GM23338 (cell line): ENCODE measurements at regions not wholly inside any gene's neighbourhood (a gene's known extent, or its start where the extent isn't known, plus 50 kb on each side); places are given as distances from the start of the nearest gene placed in this dataset.

Source experiments
- ATAC-seq: fragments of 200-7000 bp; cut with Tn5 transposase; 3 replicates; pipeline ENCODE4 v1.9.1; 2020
- DNase-seq: peaks from one replicate; pipeline ENCODE4 v3.0.0-alpha.2; 2015; ENCODE audit warnings: low spot score
- H2AFZ ChIP-seq: fragments of 200-600 bp; sonication (generic); 2 replicates; pipeline ENCODE4 v1.8.0; 2016; ENCODE audit warnings: antibody characterized with exemption, mild to moderate bottlenecking, moderate library complexity
- H3F3A ChIP-seq: fragments of 200-600 bp; sonication (generic); replicated peaks from 2 replicates; pipeline ENCODE4 v1.8.0; 2017; ENCODE audit warnings: antibody characterized with exemption, mixed run types, low read depth
- H3K27ac ChIP-seq: fragments of 200-600 bp; sonication (generic); 2 replicates; pipeline ENCODE4 v1.6.1; 2016; ENCODE audit warnings: low read depth
- H3K27me3 ChIP-seq: fragments of 200-600 bp; sonication (generic); 2 replicates; pipeline ENCODE4 v1.8.0; 2016; ENCODE audit warnings: mild to moderate bottlenecking, mixed run types, moderate library complexity; ENCODE audit not compliant: insufficient read depth
- H3K36me3 ChIP-seq: fragments of 200-600 bp; sonication (generic); 2 replicates; pipeline ENCODE4 v1.8.0; 2016; ENCODE audit warnings: mild to moderate bottlenecking; ENCODE audit not compliant: insufficient read depth
- H3K4me1 ChIP-seq: fragments of 200-600 bp; sonication (generic); 2 replicates; pipeline ENCODE4 v1.8.0; 2016; ENCODE audit warnings: mild to moderate bottlenecking, moderate library complexity; ENCODE audit not compliant: insufficient read depth
- H3K4me2 ChIP-seq: fragments of 200-600 bp; sonication (generic); 2 replicates; pipeline ENCODE4 v1.7.1; 2017; ENCODE audit warnings: mixed run types
- H3K4me3 ChIP-seq: fragments of 200-600 bp; sonication (generic); 2 replicates; pipeline ENCODE4 v1.6.1; 2016; ENCODE audit warnings: mixed run types
- H3K79me2 ChIP-seq: fragments of 200-600 bp; sonication (generic); replicated peaks from 2 replicates; pipeline ENCODE4 v1.8.0; 2017; ENCODE audit warnings: mild to moderate bottlenecking; ENCODE audit not compliant: insufficient read depth
- H3K9me2 ChIP-seq: fragments of 200-600 bp; sonication (generic); 2 replicates; pipeline ENCODE4 v1.8.0; 2017; ENCODE audit not compliant: insufficient read depth
- H4K20me1 ChIP-seq: fragments of 200-600 bp; sonication (generic); replicated peaks from 2 replicates; pipeline ENCODE4 v1.8.0; 2017; ENCODE audit warnings: mild to moderate bottlenecking; ENCODE audit not compliant: insufficient read depth
- H3K27ac Mint-ChIP-seq: 2 replicates; pipeline ENCODE4 v1.8.0; 2020; ENCODE audit warnings: inconsistent platforms, mild to moderate bottlenecking, moderate library complexity, mixed read lengths
- H3K27me3 Mint-ChIP-seq: 3 replicates; pipeline ENCODE4 v1.8.0; 2022; ENCODE audit warnings: low read depth, mild to moderate bottlenecking, moderate library complexity, mixed read lengths, inconsistent platforms; ENCODE audit not compliant: insufficient read depth, poor library complexity
- H3K36me3 Mint-ChIP-seq: 3 replicates; pipeline ENCODE4 v1.8.0; 2021; ENCODE audit warnings: low read depth, mild to moderate bottlenecking, inconsistent platforms, moderate library complexity, mixed read lengths
- H3K4me1 Mint-ChIP-seq: 3 replicates; pipeline ENCODE4 v1.8.0; 2020; ENCODE audit warnings: mild to moderate bottlenecking, inconsistent platforms, mixed read lengths
- H3K4me3 Mint-ChIP-seq: 3 replicates; pipeline ENCODE4 v1.8.0; 2021; ENCODE audit warnings: moderate library complexity, mild to moderate bottlenecking, inconsistent platforms, mixed read lengths
- H3K9me3 Mint-ChIP-seq: 3 replicates; pipeline ENCODE4 v1.8.0; 2020; ENCODE audit warnings: moderate library complexity, mild to moderate bottlenecking, inconsistent platforms, mixed read lengths
- CREB1 ChIP-seq: fragments of 250-450 bp; sonication (Bioruptor Pico); IDR thresholded peaks from 2 replicates; pipeline ENCODE4 v1.5.0; 2020; ENCODE audit warnings: low read depth, mild to moderate bottlenecking, moderate library complexity
- CTCF ChIP-seq, 2 experiments: fragments of 200-600 bp in 1 of 2; sonication (generic) in 1 of 2; conservative IDR thresholded peaks; 2 replicates each; pipeline versions ENCODE4 v1.5.1 to v1.6.1; 2016 to 2017; ENCODE audit warnings: antibody characterized with exemption in 2 of 2, low read depth in 2 of 2, mild to moderate bottlenecking in 2 of 2, moderate library complexity in 1 of 2
- EZH2 ChIP-seq: fragments of 200-600 bp; sonication (generic); IDR thresholded peaks from one replicate; pipeline ENCODE4 v1.8.0; 2017; ENCODE audit warnings: antibody characterized with exemption, mild to moderate bottlenecking, low read depth; ENCODE audit not compliant: unreplicated experiment
- EZH2phosphoT487 ChIP-seq: fragments of 200-600 bp; sonication (generic); IDR thresholded peaks from one replicate; pipeline ENCODE4 v1.8.1; 2018; ENCODE audit warnings: antibody characterized with exemption; ENCODE audit not compliant: unreplicated experiment
- JUNB ChIP-seq: IDR thresholded peaks from one replicate; pipeline ENCODE4 v1.6.1; 2016; ENCODE audit warnings: antibody characterized with exemption; ENCODE audit not compliant: unreplicated experiment
- NANOG ChIP-seq: IDR thresholded peaks from 2 replicates; pipeline ENCODE4 v1.6.1; 2016; ENCODE audit warnings: antibody characterized with exemption, borderline replicate concordance
- STAT1 ChIP-seq: IDR thresholded peaks from one replicate; pipeline ENCODE4 v1.6.1; 2016; ENCODE audit warnings: antibody characterized with exemption; ENCODE audit not compliant: unreplicated experiment
- ZNF114 ChIP-seq: fragments of 250-450 bp; sonication (Bioruptor Pico); IDR thresholded peaks from 2 replicates; pipeline ENCODE4 v1.5.0; 2020; ENCODE audit warnings: mild to moderate bottlenecking, moderate library complexity
- ZNF331 ChIP-seq: fragments of 250-450 bp; sonication (Bioruptor Pico); IDR thresholded peaks from 2 replicates; pipeline ENCODE4 v1.5.0; 2020; ENCODE audit warnings: low read depth, mild to moderate bottlenecking, moderate library complexity
- ZNF462 ChIP-seq: fragments of 250-450 bp; sonication (Bioruptor Pico); IDR thresholded peaks from 2 replicates; pipeline ENCODE4 v1.5.0; 2020; ENCODE audit warnings: mild to moderate bottlenecking, moderate library complexity

GRCh38 chr20:48196486-48196885 lies 411.2 kb upstream of the SULF2 start (continued):
- TF ChIP-seq CTCF (conservative IDR thresholded peaks at IDR 0.05; ENCODE audit: low read depth in 2 of 2) (no peak), ZNF114 (CRISPR knock-in tag) (no peak), JUNB (no peak), NANOG (no peak), CREB1 (no peak), ZNF331 (CRISPR knock-in tag) (no peak), EZH2 (no peak), STAT1 (no peak)

- TF ChIP-seq JUNB: no peak
- TF ChIP-seq ZNF114 (CRISPR knock-in tag): no peak
- TF ChIP-seq EZH2phosphoT487: no peak
- TF ChIP-seq ZNF331 (CRISPR knock-in tag): no peak
- no peak for TF ChIP-seq CREB1
- no peak for TF ChIP-seq EZH2
- no peak for TF ChIP-seq ZNF462 (CRISPR knock-in tag)
- H3K27ac ChIP-seq: no peak overlapping the region
- H3K36me3 Mint-ChIP-seq: no peaks in the 10 kb centered on the region
- peaks cover 6% of the 10 kb centered on the region for H3K27me3 Mint-ChIP-seq
- H3F3A ChIP-seq: no peaks in the 10 kb centered on the region
- H4K20me1 ChIP-seq: no peaks in the 10 kb centered on the region
- H2AFZ ChIP-seq: no peak overlapping the region
- H3K9me3 Mint-ChIP-seq: no peaks in the 10 kb centered on the region
- no peak overlapping the region for H3K4me2 ChIP-seq
- H3K36me3 ChIP-seq: no peaks in the 10 kb centered on the region
- no peaks in the 10 kb centered on the region for H3K79me2 ChIP-seq
- no peaks in the 10 kb centered on the region for H3K27me3 ChIP-seq
- no peak overlapping the region for H3K4me3 ChIP-seq
- no peaks in the 10 kb centered on the region for H3K9me2 ChIP-seq
- no peak overlapping the region for H3K4me3 Mint-ChIP-seq
- H3K27ac Mint-ChIP-seq: no peak overlapping the region
- no peaks in the 10 kb centered on the region for H3K4me1 ChIP-seq
- DNase-seq (no peak), ATAC-seq (no peak)
- peaks cover 6% of the 10 kb centered on the region; the same call in 2 of the 3 replicates for H3K4me1 Mint-ChIP-seq
These were observed 410.7 kb upstream of the SULF2 start for GRCh38 chr20:48196001-48196400.
